ENCODE measurements at regions not wholly inside any gene's neighbourhood (a gene's known extent, or its start where the extent isn't known, plus 50 kb on each side); places are given as distances from the start of the nearest gene placed in this dataset.

DNA sequence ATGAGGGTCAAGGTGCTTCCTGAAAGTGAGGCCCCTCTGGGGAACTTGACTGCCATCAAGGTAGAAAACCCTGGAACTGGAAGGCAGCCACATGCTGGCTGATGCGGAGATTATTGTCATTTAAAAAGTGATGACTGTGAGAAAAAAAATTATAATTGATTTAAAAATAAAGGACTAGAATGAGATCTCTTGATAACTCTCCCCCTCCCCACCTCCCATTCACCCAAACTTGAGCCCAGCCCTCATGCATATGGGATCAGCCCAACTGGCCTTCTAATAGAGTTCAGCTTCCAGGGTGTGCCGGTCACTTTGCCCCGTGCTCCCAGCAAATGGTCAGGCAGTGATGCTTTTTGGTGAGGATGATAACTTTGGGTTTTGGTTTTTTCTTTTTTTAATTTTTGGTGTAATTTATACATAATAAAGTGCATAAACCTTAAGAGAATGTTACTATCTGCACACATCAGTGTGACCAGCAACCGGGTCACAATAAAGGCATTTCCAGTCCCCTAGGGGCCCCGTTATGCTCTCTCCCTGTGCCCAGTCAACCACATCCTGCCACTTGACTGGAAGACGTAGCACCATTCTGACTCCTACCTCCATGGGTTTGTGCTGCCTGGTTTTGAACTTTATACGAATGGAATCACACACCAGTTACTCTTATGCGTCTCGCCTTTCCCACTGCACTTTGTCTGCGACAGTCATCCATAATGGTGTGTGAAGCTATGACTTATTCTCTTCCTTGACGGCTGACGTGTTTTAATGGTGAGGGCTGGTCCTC, 187.9 kb downstream of the USP12 start:
- Mint-ChIP-seq H3K36me3 (no peaks in the 10 kb centered on the region), H3K27me3 (ENCODE audit: low read depth in 3 of 3) (peaks cover 0 to 7% (median 4%) of the 10 kb centered on the region in 3 donors), H3K4me1 (peaks cover 21 to 25% of the 10 kb centered on the region in 2 donors), H3K9me3 (no peaks in the 10 kb centered on the region), H3K27ac (peak overlapping the region in 1 of 6 donors; percentile 39), H3K4me3 (no peak overlapping the region)
- no peak for DNase-seq

DNA sequence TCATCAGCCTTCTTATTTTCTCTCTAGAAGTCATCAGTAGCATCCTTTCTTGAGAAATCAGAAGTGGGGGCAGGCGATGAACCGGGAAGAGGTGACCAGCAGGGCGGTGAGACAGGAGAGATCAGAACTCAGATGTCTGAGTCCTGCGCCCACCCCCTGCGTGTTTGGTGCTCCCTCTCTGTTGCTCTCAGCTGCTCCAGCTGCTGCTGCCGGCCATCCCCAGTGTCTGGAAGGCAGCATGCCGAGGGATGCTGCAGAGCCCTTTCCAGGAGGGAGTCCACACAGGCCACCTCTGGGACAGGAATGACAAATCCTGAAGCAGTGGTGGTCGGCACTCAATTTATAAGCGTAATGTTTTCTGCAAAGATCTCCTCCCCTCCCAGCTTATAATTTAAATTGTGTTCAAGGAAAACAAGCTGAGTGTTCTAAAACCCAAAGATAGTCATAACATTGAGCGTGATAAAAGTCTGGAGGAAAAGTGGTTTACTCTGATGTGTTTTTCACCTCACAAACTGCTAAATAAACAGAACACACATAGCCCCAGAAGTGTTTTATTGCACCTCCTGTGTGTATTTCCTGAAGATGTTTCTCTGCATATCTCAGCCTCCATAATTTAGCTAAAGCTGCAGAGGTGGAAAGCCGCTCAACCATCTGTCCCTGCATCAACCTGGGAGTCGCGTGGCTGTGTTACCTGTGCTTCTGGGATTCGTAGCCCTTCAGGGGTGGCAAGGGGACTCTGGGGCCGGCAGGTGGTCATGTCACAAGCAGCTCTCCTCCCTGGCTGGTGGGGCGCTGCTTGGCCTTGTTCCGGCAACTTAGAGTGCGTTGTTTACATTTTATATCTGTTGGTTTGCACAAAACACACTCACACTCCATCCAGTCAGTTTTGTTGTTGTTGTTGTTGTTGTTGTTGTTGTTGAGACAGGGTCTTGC, 191.2 kb downstream of the USP12 start:
- peak; percentile 9 to 39 (median 31) for DNase-seq
- Mint-ChIP-seq H3K9me3 (no peaks in the 10 kb centered on the region), H3K27ac (peak overlapping the region; percentile 14 to 92 (median 85)), H3K4me1 (peaks cover 23 to 38% of the 10 kb centered on the region in 2 donors), H3K36me3 (no peaks in the 10 kb centered on the region), H3K4me3 (peak overlapping the region; percentile 64 to 87 (median 79)), H3K27me3 (ENCODE audit: low read depth in 3 of 3) (peaks cover 0 to 7% (median 6%) of the 10 kb centered on the region in 3 donors)

DNA sequence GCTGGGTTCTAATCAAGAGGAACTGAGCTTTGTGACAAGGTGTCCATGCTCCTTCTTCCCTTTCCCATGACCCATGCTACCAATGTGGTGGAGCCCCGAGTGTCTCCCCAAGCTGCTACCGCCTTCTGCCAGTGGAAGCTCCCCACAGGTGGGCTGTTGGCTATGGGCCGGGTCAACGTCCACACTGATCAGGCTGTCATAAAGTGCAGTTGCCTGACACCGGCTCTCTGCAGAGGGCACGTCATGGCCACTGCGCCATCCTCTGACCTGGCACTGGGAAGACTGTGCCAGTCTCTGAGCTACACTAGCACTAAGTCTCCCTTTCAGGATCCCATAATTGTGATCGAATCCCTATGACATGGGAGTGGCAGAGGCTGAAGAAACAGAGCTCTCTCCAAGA, 192.3 kb downstream of the USP12 start:
- Mint-ChIP-seq H3K4me1 (peaks cover 23 to 38% of the 10 kb centered on the region in 2 donors), H3K36me3 (no peaks in the 10 kb centered on the region), H3K27me3 (ENCODE audit: low read depth in 3 of 3) (peaks cover 0 to 8% (median 6%) of the 10 kb centered on the region in 3 donors), H3K9me3 (no peaks in the 10 kb centered on the region), H3K27ac (peak overlapping the region in 3 of 6 donors; percentile 12 to 82 (median 65)), H3K4me3 (peak overlapping the region in 2 of 5 donors; percentile 2 to 87)
- no peak for DNase-seq

DNA sequence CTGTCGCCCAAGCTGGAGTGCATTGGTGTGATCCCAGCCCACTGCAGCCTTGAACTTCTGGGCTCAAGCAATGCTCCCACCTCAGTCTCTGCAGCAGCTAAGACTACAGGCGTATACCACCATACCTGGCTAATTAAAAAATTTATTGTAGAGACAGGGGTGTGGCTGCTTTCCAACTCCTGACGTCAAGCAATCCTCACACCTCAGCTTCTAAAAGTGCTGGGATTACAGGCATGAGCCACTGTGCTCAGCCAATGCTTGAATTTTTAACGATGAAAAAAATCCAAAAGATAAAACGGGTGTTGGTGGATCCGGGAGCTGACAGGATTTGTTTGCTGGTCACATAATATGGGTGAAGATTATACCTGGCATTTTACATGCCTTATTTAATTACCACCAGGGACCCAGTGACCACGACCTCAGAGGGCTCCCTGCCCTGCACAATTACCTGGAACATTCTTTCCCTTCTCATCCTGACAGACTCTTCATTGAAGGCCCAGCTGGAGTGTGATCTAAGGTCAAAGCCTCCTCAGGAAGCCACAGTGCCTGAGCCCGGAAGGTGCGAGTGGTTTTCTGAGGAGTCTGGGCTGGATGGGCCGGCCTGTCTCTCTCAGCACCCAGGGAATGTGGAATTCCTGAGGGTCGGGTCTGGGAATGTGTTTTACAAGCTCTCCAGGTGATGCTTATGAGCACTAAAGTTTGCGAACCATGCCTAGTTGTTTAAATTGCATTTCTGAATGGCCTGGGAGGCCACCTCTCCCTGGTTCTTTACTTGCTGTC, 193.3 kb downstream of the USP12 start:
- Mint-ChIP-seq H3K27ac (peak overlapping the region in 2 of 6 donors; percentile 3 to 63), H3K4me1 (peaks cover 23 to 38% of the 10 kb centered on the region in 2 donors), H3K27me3 (ENCODE audit: low read depth in 3 of 3) (peaks cover 0 to 10% (median 7%) of the 10 kb centered on the region in 3 donors), H3K9me3 (no peaks in the 10 kb centered on the region), H3K36me3 (no peaks in the 10 kb centered on the region), H3K4me3 (peak overlapping the region in 3 of 5 donors; percentile 16 to 20 (median 18))
- no peak for DNase-seq

DNA sequence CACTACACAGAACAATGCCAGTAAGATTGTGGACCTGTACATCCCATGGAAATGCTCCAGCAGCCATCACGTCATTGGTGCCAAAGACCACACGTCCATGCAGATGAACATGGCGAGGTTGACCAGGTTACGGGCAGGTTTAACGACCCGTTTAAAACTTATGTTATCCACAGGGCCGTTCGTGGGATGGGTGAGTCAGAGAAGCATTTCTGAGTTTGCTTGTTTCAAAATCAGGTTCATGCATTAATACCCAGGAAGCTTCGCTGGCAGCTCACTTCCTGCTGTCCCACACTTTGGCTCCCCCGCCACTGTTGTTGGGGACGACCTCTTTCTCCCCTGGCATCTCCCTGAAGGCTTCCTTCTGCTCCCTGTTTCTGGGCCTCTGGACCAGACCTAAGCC, 194.1 kb downstream of the USP12 start:
- H3K4me1 Mint-ChIP-seq, result peaks cover 26 to 40% of the 10 kb centered on the region in 2 donors
- no peak for DNase-seq
- H3K9me3 Mint-ChIP-seq, result no peaks in the 10 kb centered on the region
- peaks cover 1 to 10% (median 9%) of the 10 kb centered on the region in 3 donors for H3K27me3 Mint-ChIP-seq (ENCODE audit: low read depth in 3 of 3)
- no peak overlapping the region for H3K27ac Mint-ChIP-seq
- peak overlapping the region in 1 of 5 donors; percentile 10 for H3K4me3 Mint-ChIP-seq
- H3K36me3 Mint-ChIP-seq, result no peaks in the 10 kb centered on the region

DNA sequence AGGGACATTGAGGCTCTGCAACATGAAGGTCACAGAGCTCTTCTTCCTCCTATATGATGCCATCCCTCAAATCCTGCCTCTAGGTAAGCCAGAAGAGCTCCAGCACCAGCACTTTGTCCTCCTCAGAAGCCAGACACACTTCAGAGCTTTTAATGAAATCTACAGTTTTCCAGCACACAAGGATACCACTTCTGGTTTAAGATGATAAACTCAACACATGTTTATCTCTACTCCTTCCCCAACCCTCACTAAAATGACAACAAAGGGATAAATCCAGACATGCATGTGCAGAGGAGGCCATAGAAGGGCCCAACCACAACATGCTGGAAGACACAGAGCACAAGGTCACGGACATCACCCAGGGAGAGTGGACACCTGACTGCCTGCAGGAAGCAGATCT, 195.3 kb downstream of the USP12 start:
- H3K27ac Mint-ChIP-seq, result no peak overlapping the region
- H3K36me3 Mint-ChIP-seq, result no peaks in the 10 kb centered on the region

DNA sequence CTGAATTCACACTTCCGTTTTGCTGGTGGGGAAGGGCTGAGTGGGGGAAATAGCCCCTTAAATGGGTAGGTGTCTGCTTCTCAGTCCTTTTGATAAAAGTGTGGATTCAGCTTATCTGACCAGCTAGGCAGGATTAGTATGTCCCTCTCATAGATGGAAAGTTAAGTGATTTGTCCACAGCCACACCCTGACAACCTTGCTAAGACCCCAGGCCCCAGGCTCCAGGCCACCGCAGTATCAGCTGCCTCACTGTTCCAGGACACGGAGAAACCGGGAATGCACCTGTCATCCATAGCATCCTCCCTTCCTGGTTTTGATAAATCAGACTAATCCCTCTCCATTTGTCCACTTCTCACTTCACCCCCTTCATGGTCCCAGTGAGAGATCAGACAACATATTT, 197.7 kb downstream of the USP12 start:
- Mint-ChIP-seq H3K36me3 (no peaks in the 10 kb centered on the region), H3K27ac (no peak overlapping the region), H3K4me1 (peaks cover 16 to 22% of the 10 kb centered on the region in 2 donors), H3K27me3 (ENCODE audit: low read depth in 3 of 3) (peaks cover 1 to 10% (median 8%) of the 10 kb centered on the region in 3 donors), H3K4me3 (no peak overlapping the region), H3K9me3 (no peaks in the 10 kb centered on the region)
- no peak for DNase-seq

More for the DNA sequence above, 195.3 kb downstream of the USP12 start:
- no peaks in the 10 kb centered on the region for H3K9me3 Mint-ChIP-seq
- H3K4me1 Mint-ChIP-seq, result peaks cover 34 to 45% of the 10 kb centered on the region in 2 donors
- no peak for DNase-seq
- peaks cover 1 to 10% (median 10%) of the 10 kb centered on the region in 3 donors for H3K27me3 Mint-ChIP-seq (ENCODE audit: low read depth in 3 of 3)
- H3K4me3 Mint-ChIP-seq, result no peak overlapping the region

DNA sequence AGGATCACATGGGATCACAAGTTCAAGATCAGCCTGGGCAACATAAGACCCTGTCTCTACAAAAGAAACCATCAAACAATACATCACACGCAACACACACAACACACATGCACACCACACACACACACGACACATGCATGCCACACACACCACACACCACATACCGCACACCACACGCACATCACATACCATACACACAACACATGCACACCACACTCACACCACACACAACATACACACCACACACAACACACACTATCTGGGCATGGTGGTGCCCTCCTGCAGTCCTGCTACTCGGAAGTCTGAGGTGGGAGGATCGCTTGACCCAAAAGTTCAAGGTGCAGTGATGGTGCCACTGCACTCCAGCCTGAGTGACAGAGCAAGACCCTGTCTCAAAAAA, 198.3 kb downstream of the USP12 start:
- Mint-ChIP-seq H3K36me3 (no peaks in the 10 kb centered on the region), H3K4me3 (no peak overlapping the region), H3K4me1 (peaks cover 11 to 15% of the 10 kb centered on the region in 2 donors), H3K9me3 (no peaks in the 10 kb centered on the region), H3K27ac (peak overlapping the region in 1 of 6 donors; percentile 1), H3K27me3 (ENCODE audit: low read depth in 3 of 3) (peaks cover 1 to 10% (median 8%) of the 10 kb centered on the region in 3 donors)
- no peak for DNase-seq

DNA sequence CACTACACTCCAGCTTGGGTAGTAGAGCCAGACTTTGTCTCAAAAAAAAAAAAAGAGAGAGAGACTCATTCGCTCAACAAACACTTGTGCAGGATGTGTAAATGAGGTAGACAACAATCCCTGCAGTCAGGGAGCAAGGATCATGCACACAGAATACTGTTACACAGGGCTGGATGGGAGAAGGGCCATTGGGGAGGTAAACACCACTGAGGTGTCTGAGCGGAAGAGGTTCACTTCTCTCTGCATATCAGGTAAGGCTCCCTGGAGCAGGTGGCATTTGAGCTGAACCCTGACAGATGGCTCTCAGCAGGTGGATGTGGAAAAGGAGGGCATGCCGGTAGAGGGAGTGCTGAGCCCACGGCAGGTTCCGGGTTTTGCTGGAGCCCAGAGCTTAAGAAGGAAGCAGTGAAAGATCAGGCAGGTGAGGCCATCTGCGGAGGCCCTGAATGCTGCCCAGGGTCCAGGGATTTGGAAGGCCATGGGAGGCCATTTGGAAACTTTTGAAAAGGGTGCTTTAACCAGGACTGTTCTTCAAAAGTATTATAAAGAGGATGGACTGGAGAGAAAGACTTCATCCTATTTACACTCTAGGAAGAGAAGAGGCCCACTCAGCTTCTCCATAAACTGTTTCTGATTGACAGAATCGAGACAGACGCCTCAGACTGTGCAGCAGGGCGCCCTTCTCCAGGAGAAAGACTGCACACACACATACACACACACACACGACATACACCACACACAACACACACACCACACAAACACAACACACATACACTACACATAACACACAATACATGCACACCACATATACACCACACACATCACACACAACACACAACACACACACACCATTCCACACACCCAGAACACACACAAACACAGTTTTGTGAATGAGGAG, 199.4 kb downstream of the USP12 start:
- DNase-seq, result peak in 1 of 3 donors; percentile 9
- peaks cover 1 to 12% (median 8%) of the 10 kb centered on the region in 3 donors for H3K27me3 Mint-ChIP-seq (ENCODE audit: low read depth in 3 of 3)
- H3K4me3 Mint-ChIP-seq, result no peak overlapping the region
- peaks cover 7 to 11% of the 10 kb centered on the region in 2 donors for H3K4me1 Mint-ChIP-seq
- H3K9me3 Mint-ChIP-seq, result no peaks in the 10 kb centered on the region
- no peaks in the 10 kb centered on the region for H3K36me3 Mint-ChIP-seq
- H3K27ac Mint-ChIP-seq, result peak overlapping the region in 5 of 6 donors; percentile 4 to 75 (median 42)

DNA sequence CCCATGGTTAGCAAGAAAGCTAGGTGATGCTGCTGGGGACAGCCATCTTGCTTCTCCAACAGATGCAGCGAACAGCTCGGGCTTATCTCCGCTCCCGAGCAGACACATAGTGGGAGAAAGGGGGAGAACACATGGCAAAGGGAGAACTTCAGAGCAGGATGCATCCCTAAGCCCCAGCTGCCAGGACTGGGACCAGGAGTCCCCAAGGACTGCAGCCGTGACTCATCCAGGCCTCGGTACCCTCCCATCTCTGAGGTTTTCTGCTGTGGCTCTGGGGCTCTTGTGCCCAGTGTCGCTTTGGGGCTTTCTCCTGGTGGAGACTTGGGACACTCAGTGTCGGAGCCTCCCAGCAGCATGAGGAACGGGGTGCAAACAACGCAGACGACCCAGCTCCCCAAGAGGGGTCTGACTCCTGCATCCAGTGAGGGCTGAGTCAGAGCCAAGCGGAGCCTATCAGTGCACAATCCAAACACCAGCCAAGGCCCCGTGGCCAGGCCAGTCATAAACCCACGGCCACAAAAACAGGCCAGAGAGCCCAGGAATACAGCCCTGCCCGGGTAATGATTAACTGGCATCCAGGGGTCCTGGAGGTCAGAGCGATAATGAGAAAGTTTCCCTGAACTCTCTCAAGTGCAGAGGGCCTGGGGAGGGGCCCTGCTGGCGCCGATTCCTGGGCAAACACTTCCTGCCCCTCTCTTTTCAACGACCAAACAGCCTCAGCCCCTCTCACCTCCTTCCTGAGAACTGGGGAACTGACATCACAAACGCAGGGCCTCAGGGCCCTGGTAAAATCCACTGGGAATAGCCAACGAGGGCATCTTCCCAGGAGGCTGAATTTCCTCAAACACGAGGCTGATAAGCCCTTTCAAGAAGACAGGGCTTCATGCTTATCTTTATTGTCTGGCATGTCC, 202.9 kb downstream of the USP12 start:
- no peak overlapping the region for H3K4me3 Mint-ChIP-seq
- peaks cover 6 to 11% of the 10 kb centered on the region in 2 donors for H3K4me1 Mint-ChIP-seq
- H3K27ac Mint-ChIP-seq, result no peak overlapping the region
- H3K9me3 Mint-ChIP-seq, result no peaks in the 10 kb centered on the region
- H3K36me3 Mint-ChIP-seq, result no peaks in the 10 kb centered on the region
- DNase-seq, result no peak
- H3K27me3 Mint-ChIP-seq (ENCODE audit: low read depth in 3 of 3), result peaks cover 3 to 6% (median 4%) of the 10 kb centered on the region in 3 donors

DNA sequence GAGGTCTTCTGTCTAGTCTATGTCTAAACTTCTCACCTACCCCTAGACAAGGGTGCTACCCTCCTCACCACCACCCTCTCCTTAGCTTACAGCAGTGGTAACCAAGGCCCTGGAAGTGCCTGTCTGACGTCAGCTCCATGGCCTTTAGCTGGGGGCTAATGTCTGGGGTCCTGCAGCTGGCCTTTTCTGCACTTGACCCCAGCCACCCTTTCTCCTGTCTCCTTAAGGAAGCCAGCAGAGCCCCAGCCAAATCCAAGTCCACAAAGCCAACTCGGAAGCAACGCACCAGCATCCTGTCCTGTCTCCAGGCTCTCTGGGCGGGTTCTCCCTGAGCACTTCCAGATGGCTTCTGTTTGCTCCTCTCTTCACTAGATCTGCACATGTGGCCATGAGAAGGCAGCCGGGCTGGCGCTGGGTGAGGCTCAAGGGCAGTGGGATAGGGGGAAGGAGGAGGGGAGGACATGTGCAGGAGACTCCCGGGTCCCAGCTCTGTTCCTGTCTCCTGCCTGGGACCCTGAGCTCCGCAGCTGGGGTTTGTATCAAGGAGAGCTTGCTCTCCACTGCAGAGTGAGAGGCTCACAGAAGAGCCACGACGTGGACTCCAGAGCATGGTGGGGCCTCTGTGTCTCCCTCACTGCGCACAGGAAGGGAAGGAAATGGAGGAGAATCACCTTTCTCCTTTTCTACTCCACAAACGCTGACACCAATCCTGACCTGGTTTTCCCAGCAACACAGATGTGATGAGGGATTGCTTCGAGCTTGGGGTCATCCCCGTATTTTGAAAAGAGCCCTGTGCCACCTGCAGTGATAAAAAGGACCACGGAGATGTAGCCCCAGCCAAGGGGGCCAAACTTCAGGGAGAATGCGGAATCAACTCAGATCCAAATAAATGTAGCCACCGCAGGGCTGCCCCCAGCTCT, 204.2 kb downstream of the USP12 start:
- no peak overlapping the region for H3K4me3 Mint-ChIP-seq
- H3K36me3 Mint-ChIP-seq, result no peaks in the 10 kb centered on the region
- H3K4me1 Mint-ChIP-seq, result peaks cover 3 to 7% of the 10 kb centered on the region in 2 donors
- no peak for DNase-seq
- H3K27me3 Mint-ChIP-seq (ENCODE audit: low read depth in 3 of 3), result peaks cover 1 to 3% (median 2%) of the 10 kb centered on the region in 3 donors
- H3K27ac Mint-ChIP-seq, result no peak overlapping the region
- no peaks in the 10 kb centered on the region for H3K9me3 Mint-ChIP-seq

Measured in immature natural killer cell (primary cell).